ENCODE measurements at regions not wholly inside any gene's neighbourhood (a gene's known extent, or its start where the extent isn't known, plus 50 kb on each side); places are given as distances from the start of the nearest gene placed in this dataset.

DNA sequence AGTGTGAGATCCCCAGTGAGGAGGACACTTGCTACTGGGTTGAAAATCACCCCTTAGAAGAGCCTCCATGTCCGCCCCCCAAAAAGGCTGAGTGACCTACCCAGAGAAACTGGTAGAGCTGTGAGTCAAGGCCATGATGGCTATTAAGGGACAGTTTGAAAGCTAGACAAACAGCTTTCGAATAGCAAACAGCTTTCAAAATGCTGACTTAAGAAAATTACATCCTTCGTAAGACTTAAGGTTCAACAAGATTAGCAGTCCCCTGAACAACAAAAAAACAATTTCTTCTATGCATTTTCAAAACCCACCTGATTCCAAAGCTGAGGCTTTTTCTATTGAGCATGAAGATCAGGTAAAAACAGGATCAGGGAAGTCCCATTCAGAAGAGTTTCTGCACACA lies 269.7 kb upstream of the SOX2 start:
- DNase-seq (ENCODE audit: low spot score): no peak

DNA sequence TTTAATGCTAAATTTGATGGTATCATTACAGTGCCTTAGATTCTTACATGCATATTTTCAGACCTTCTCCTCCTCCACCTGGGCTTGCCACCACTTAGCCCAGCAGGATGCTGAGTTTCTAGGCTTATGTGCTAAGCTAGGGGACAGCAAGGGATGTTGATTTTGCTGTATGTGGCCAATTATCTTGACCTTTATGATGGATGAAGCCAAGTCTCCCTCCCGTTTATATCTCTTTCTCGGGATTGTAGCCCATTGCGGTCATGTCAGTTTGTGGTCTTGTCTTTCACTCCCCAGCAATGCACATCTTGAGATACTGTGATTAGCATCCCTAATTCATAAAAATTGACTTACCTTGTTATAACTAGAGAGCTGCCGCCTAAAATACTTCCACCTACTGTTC lies 278.7 kb upstream of the SOX2 start:
- no peak for DNase-seq (ENCODE audit: low spot score)

DNA sequence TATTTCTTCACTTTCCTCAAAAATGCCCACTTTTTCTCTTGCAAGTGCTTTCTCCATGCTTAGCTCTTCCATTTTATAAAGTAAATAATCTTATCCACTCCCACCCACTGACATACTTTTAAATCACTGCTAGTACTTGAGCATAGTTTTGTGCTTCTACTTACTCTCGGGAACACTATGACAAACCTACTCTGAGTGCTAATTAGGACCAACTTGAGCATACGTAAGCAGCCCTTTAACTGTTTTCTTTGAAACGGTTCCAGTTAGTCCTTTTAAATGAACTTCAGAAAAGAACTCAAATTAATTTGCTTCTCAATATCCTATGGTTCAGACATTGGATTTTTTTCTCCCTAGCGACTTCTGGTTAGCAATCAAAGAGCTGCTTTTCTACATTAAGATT lies 280.0 kb upstream of the SOX2 start:
- no peak for DNase-seq (ENCODE audit: low spot score)

DNA sequence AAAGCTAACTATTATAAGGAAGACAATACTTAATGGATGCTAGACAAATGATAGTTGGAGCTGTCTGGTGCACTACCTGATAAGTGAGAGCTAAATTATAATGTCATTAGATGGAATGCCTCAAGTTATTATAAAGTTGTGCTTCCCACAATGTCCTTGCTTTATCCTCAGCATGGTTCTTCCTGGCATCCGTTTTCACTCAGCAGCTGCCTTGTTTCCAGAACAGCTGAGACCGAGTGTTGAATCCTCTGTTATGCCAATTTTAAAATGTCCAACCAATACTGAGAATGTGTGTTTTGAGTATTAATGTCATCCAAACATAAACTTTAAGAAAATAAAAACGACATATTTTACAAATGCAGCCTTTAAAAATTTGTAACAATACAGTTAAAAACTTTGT lies 286.7 kb upstream of the SOX2 start:
- no peak for DNase-seq (ENCODE audit: low spot score)

DNA sequence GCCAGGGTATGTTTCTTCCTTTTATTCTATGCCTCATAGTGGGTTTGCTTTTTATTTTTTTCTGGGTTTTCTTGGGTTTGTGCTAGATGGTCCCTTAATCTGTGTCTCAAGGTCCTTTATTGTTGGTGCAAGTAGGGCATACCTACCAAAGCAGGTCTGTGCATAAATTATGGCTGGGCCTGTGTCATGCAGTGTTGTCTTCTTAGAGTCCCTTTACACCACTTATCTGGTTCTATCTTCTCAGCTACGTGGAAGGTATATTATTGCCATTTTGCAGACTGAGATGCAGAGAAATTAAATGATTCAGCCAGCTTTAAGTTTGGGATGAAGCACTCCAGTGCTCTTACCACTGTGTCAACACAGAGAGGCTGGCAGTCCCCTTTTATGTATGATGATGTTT lies 293.5 kb upstream of the SOX2 start:
- no peak for DNase-seq (ENCODE audit: low spot score)

DNA sequence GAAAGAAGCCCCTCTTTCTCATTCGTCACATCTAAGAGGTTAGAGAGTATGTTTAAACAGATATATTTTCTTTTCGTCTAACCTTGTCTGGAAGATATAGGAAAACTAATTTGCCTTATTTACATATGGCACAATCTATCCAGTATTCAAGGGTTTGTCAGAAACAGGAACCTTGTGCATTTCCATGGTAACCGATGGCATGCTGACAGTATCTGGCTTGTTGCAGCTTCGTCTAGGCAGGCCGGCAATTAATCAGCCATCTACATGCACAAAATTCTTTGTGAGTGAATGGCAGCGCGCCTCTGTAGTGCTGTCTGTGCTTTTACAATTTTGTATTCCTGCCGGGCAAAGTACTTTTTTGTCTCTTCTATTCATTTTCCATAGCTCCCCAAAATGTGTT lies 294.0 kb upstream of the SOX2 start:
- no peak for DNase-seq (ENCODE audit: low spot score)

DNA sequence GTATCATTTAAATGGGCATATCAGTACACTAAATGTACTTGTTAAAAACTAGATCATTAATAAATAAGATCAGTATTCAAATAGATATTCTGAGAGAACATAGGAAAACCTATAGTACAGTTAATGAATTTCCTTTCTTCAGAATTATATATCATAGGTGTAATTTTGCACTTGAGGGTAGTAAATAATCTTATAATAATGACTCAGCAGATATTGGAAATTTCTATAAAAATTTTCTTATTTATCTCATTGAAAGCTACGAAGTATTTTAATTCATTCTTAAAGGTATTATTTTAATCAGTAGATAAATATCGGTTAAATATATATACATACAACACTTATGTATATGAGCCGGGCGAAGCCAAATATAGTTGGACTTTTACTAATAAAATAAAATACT lies 300.9 kb upstream of the SOX2 start:
- no peak for DNase-seq (ENCODE audit: low spot score)

DNA sequence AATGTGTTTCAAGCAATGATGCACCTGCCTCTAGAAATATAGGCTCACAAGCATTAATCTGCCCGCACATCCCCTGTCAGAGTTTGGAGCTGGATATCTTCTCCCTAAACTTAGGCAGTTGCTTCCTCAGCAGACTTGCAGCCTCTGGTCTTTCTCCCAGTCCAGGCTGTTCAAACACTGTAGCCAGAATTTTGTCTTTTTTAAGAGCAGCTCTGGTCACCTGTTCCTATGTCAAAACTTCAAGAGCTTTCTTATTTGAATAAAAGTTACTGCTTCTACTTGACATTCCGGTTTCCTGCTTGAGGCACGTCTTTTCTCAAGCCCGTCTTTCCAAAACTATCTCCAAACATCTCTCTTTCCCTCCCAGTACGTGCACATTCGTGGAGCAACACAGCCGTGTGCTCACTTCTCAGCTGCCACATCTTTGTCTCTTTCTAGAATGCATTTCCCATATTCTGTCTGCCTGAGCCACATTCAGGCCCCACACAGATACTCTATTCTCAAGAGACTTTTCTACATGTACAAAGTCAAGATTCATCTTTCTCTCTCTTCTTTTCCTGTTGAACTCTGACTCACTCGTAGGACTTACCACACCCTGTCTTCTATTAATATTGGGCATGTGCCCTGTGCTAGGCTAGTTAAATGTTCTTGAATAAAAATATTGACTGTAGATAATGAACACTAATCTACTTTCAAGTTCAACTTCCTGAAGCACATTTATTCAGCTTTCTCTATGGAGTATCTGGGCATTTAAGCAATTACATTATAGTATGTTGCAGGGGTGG lies 307.7 kb upstream of the SOX2 start:
- DNase-seq (ENCODE audit: low spot score): no peak

DNA sequence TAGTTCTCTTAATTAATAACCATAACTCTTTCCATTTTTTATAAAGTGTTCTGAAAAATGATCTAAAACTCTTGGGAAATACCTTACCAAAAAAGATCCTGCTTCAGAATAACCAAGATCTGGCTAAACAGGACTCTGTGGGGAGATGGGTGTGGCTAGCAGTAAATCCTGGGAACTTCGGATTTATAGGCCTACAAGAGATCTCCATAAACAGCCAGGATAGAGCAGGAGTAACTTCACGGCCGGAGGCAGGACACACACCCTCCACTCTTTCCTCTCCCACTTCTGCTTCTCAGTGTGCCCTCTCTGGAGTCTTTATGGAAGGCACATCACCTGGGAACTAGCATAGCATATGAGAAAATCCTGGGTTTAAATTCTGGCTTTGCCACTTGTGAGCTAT lies 309.4 kb upstream of the SOX2 start:
- DNase-seq (ENCODE audit: low spot score): no peak

DNA sequence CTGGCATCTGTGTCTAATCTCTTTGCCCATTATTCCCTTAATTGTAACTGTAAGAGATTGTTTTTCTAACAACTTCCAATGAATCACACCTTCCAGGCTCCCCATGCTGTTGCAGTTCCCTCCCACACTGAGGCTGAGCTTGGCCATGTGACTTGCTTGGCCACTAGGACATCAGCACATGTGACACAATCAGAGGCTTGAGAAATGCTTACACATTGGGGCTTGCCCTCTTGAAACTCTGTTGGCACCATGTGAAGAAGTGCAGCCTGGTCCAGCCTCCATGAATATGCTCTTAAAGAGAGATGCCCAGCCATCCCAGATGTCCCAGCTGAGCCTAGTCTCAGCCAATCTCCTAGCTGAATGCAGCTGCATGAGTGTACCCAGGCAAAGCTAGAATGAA lies 326.8 kb upstream of the SOX2 start:
- no peak for DNase-seq (ENCODE audit: low spot score)

DNA sequence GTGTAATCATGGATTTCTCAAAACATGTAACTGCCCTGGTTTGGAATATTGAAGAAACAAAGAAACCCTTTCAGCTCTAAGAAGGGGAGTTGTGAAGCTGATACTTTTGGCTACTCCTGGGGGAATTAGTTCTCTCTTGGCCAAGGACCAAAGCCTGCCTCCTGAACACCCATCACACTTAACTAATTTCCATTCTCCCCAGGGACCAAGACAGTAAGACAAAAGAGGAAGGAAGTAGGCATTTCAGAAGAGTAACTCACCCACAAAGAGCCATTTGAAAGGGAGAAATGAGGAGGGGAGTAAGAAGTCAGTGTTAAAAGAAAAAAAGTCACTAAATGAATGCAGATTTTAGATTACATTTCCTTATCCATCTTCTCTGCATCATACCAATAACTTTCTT lies 328.0 kb upstream of the SOX2 start:
- DNase-seq (ENCODE audit: low spot score): no peak

DNA sequence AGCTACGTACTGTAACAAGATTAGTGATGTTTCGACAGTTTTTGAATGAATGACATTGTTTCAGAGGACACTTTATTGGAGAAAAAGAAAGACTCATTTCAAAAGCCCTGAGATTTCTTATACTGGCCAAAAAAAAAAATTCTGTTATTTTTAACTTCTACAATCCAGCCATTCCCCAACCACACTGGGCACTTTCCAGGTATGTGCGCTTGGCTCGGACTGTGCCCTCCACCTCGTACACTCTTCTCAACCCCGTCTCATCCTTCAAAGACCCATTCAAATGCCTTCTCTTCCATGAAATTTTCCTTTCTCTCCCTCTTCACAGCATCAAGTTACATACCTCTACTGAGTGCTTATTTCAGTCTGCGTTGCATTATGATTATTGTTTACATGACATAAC lies 328.5 kb upstream of the SOX2 start:
- no peak for DNase-seq (ENCODE audit: low spot score)

DNA sequence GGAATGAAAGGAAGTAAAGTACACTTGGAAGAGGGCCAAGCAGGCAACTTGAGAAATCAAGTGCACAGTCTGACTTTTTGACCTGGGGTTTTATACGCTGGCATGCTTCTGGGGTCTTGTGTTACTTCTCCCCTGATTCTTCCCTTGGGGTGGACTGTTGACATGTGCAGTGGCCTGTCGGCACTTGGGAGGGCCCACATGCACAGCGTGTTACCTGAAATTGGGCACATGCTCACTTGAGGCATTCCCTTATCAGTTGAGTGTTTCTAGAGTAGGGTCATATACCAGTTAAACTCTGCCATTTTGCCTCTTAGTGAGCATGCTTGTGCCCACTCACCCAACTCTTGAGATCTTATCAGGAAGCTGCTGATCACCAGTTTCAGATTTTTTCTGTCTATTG lies 329.1 kb upstream of the SOX2 start:
- DNase-seq (ENCODE audit: low spot score): no peak

DNA sequence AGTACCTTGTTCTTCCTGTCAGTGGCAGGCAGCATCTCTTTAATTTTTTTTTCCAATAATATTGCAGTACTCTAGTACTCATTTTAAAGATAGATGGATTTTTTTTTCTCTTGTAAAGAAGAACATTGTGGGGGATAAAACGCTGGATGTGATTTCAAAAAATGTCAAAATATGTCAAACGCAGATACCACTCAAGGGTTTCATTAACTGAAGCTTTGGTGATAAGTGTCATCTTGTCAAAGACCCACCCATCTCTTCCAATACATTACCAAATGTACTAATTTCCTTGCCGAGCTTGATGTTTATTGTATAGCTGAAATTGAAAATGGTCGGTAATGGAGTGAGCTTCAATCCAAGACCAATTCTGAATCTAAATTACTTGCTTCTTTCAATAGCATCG lies 332.4 kb upstream of the SOX2 start:
- no peak for DNase-seq (ENCODE audit: low spot score)

DNA sequence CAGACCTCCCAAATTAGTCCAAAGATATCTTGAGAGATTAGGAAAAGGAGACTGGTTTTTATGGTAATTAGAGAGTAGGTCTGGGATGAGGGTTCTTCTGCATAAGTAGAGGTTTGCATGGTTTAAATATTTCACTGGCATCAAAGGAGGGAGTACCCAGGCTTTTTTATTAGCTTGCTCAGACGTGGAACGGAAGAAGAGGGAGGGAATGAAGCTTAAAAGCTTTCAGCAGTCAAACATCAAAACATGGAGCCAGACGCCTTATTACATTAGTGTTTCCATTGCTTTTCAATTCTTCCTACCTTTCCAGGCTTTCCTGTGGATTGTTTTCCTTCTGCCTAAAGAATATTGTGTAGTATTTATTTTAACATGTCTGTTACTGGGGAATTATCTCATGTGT lies 342.1 kb upstream of the SOX2 start:
- no peak for DNase-seq (ENCODE audit: low spot score)

DNA sequence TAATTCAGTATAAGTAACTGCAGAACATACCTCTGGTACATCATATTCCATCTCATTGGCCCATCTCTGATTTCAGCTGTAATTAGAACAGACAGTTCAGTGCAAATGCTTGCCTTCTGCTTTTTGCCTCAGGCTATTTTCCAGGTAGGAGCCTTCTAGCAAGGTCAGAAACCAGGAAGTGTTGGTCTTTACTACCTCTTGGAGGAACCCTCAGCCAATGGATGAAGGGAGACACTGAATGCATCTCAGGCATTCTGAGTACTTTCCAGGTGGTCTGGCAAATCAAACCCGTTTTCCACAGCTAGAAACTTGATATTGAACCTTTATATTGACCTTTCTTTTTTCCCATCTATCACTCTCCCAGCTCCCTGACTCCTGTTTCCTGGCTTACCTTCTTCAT lies 348.5 kb upstream of the SOX2 start:
- DNase-seq (ENCODE audit: low spot score): no peak

DNA sequence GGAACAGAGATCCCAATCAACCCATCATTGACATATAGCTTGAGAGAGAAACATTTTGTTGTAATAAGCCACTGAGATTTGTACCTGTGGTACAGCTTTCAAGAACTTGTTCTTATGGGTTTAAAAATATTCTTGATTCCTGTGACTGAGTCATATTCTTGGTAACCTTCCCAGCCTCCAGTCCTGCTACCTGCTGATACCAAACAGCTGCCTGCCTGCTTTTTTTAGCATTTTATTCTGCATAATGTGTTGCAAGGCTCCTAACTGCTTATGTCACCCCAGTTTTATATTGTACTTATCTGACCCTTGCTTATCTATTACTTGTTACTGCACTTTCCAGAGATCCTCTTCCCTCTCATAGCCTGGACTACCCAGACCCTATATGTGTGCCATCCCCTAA lies 349.3 kb upstream of the SOX2 start:
- DNase-seq (ENCODE audit: low spot score): no peak

DNA sequence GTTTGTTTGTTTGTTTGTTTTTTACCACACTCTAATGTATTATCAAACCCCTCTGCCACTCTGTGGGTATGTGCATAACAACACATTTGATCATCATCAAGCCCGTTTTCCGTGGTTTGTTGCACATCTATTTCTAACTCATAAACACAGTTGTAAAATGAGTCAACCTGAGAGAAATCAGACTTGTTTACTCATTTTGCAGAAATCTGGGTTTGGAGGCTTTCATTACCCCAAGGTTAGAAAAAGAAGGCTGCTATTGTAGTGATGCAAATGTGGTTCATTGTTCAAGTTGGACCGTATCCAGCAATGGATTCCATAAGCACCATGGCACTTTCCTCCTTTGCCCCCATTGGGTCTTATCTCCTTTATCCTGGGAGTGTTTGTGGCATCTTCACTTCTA lies 353.2 kb upstream of the SOX2 start:
- no peak for DNase-seq (ENCODE audit: low spot score)

DNA sequence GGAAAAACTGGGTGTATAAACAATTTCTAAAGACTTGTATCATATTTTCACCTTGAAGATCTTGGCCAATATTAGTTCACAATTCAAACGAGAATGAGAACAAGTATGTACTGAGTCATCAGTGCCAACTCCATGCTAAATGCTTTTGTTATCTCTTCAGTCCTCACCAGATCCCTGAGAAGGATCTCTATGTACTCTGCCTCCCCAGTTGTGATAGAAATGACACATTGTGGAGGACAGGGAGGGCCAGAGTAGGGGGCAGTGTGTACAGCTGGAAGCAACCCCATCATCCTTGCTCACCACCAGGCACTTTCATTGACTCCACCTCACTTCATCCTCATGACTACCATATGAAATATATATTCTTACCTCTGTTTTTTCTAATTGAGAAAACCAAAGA lies 353.7 kb upstream of the SOX2 start:
- DNase-seq (ENCODE audit: low spot score): no peak

DNA sequence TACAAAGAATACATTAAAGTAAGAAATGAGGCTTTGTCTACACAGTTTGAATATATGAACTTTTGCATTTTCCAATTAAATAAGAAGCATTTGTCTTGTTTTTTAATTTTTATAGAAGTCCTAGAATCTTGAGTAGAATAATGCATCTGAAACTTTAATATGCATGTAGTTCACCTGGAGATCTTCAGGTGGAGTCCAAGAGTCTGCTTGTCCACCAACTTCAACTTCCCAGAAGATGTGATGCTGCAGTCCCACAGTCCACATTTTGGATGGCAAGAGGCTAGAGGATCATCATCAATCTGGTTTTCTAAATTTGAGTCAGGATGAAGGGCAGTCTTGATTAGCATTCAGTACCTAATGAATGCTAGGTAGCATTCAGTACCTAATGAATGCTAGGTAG lies 357.6 kb upstream of the SOX2 start:
- no peak for DNase-seq (ENCODE audit: low spot score)

DNA sequence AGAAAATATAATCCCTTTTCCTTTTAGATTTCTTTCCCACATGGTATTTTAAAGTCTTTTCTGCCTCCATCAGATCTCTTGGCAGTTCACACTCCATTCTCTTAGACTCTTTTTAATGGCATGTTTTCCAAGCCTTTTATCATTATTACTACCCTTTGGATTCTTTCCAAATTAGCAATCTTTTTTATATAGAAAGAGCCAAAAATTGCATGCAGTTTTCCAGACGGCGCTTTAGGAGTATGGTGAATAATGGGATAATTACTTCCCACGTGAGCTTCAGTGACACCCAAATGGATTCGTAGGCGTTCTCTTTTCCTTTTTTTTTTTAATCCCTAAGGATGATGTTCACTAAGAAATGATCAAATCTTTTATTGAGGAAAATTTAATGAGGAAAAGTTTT lies 354.8 kb upstream of the DNAJC19 start:
- DNase-seq (ENCODE audit: low spot score): no peak

DNA sequence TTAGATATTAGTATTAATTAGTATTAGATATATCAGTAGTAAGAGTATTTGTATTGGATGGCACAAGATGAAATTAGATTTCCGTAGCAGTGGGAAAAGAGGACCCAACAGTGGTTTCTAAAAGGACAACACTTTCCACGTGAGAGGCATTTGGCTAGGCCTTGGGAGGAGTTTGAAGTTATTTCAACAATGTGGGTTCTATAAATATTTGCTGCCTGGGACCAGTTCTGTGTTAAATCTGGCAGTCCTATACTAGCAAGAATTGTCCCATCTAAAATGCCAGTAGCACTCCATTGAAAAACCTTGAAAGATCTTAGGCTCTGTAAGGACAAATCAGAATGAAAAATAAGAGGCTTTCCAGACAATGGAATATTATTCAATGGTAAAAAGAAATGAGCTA lies 347.1 kb upstream of the DNAJC19 start:
- DNase-seq (ENCODE audit: low spot score): no peak

DNA sequence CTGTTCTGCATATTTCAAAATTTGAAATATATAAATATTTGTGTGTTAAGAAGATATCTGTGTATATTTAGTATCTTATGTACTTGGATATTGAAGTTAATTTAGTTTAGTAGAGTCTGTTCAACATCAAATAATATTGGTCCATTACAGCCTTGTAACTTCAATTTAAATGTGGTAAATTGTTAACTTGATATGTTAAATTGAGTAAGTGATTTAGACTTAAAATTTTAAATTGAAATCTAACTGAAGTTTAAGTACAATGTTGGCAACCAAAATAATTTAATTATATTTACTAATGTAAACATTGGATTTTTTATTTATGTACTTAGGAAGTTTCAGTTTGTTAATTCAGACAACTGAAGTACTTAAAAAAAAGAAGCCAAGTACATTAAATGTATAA lies 343.9 kb upstream of the DNAJC19 start:
- DNase-seq (ENCODE audit: low spot score): no peak

DNA sequence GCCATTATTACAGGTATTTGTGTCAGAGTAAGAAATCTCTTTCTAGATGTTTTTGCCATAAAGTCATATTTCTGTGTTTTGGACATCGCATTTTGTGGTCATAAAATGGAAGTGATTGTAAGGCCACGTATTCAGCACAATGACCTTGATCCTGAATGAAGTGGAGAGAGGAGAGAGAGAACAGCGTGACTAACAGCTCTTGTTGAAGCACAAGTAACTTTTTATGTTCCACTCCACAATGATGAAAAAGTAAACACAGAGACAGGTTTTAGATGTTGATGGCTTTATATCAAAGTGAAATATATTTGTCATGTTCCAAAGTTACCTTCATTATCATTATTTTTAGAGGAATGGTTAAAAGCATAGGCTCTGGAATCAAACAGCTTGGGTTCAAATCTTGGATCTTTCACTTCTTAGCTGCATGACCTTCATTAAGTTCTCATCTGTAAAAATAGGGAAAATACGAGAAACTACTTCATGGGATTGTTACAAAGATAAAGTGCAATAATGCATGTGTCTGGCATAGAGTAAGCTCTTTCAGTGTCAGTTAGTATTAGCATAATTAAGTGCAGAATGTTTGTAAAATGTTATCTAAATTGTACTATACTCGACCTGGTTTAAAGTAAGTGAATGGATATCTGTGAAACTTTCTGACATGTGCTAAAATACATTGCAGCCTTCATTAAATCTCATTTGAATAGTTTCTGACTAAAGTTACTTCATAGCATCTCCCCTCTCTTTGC lies 341.5 kb upstream of the DNAJC19 start:
- no peak for DNase-seq (ENCODE audit: low spot score)

Measured in HuH-7 (cell line).